BLaER1 treated with 17β-estradiol and CSF1 and Interleukin-3, amounts not matched to agents 10 nM and 100 nM (cell line): ENCODE measurements at regions not wholly inside any gene's neighbourhood (a gene's known extent, or its start where the extent isn't known, plus 50 kb on each side); places are given as distances from the start of the nearest gene placed in this dataset.

Experiments
- H3K27ac ChIP-seq, 11 experiments: shearing (Covaris generic); formaldehyde crosslinking; 2 replicates each; pipeline ENCODE4 v1.8.1; 2022
- H3K27me3 ChIP-seq, 11 experiments: shearing (Covaris generic); formaldehyde crosslinking; 2 replicates each; pipeline ENCODE4 v1.8.1; 2022
- H3K36me3 ChIP-seq, 11 experiments: shearing (Covaris generic); formaldehyde crosslinking; 2 replicates each; pipeline ENCODE4 v1.8.1; 2022
- H3K4me1 ChIP-seq, 10 experiments: shearing (Covaris generic); formaldehyde crosslinking; 2 replicates each; pipeline ENCODE4 v1.8.1; 2022
- H3K4me2 ChIP-seq, 11 experiments: shearing (Covaris generic); formaldehyde crosslinking; 2 replicates each; pipeline ENCODE4 v1.8.1; 2022
- H3K4me3 ChIP-seq, 10 experiments: shearing (Covaris generic); formaldehyde crosslinking; 2 replicates each; pipeline ENCODE4 v1.8.1; 2022
- H3K9ac ChIP-seq, 11 experiments: shearing (Covaris generic); formaldehyde crosslinking; 2 replicates each; pipeline ENCODE4 v1.8.1; 2022
- H3K9me3 ChIP-seq, 11 experiments: shearing (Covaris generic); formaldehyde crosslinking; replicated peaks in 1 of 11; 2 replicates each; pipeline ENCODE4 v1.8.1; 2022
- H4K20me1 ChIP-seq, 11 experiments: shearing (Covaris generic); formaldehyde crosslinking; 2 replicates each; pipeline ENCODE4 v1.8.1; 2022
- Cebpa-rat ChIP-seq, 11 experiments: shearing (Covaris generic); IDR thresholded peaks; 2 replicates each; pipeline ENCODE4 v1.8.1; 2022

- peaks cover 0 to 56% (median 18%) of the 10 kb centered on the region in 10 experiments; a peak in 13 of 20 replicates for H3K4me1 ChIP-seq
- H4K20me1 ChIP-seq, result no peaks in the 10 kb centered on the region
- H3K36me3 ChIP-seq, result no peaks in the 10 kb centered on the region
- no peak overlapping the region for H3K4me3 ChIP-seq
- H3K4me2 ChIP-seq, result peak overlapping the region in 3 of 11 experiments; percentile 24 to 39 (median 26); a peak in 4 of 22 replicates
- TF ChIP-seq Cebpa-rat (IDR thresholded peaks at IDR 0.05), result no peak
- no peak overlapping the region for H3K27ac ChIP-seq
- no peak overlapping the region for H3K9ac ChIP-seq
- H3K27me3 ChIP-seq, result no peaks in the 10 kb centered on the region
- peaks cover 0 to 20% (median 3%) of the 10 kb centered on the region in 11 experiments; a peak in 9 of 22 replicates for H3K9me3 ChIP-seq
Measured at GRCh38 chr18:76568731-76569130, 73.7 kb upstream of the ZNF516 start.

GRCh38 chr18:76567835-76568445 is 72.9 kb upstream of the ZNF516 start:
- TF ChIP-seq Cebpa-rat (IDR thresholded peaks at IDR 0.05), result no peak
- H3K4me2 ChIP-seq, result peak overlapping the region in 1 of 11 experiments; percentile 24; a peak in 1 of 22 replicates
- H3K27me3 ChIP-seq, result no peaks in the 10 kb centered on the region
- no peaks in the 10 kb centered on the region for H3K36me3 ChIP-seq
- H3K27ac ChIP-seq, result peak overlapping the region in 2 of 11 experiments; percentile 27 to 32; a peak in 1 of 22 replicates
- H3K4me3 ChIP-seq, result no peak overlapping the region
- peaks cover 0 to 48% (median 18%) of the 10 kb centered on the region in 10 experiments; a peak in 13 of 20 replicates for H3K4me1 ChIP-seq
- no peaks in the 10 kb centered on the region for H4K20me1 ChIP-seq
- no peak overlapping the region for H3K9ac ChIP-seq
- H3K9me3 ChIP-seq, result peaks cover 0 to 28% (median 10%) of the 10 kb centered on the region in 11 experiments; a peak in 11 of 22 replicates

GRCh38 chr18:76566987-76567386 is 71.9 kb upstream of the ZNF516 start:
- Histone ChIP-seq H3K4me1 (peaks cover 0 to 46% (median 18%) of the 10 kb centered on the region in 10 experiments; a peak in 13 of 20 replicates), H3K27ac (peak overlapping the region in 4 of 11 experiments; percentile 7 to 49 (median 26); a peak in 3 of 22 replicates), H3K9ac (no peak overlapping the region), H3K9me3 (peaks cover 0 to 37% (median 11%) of the 10 kb centered on the region in 11 experiments; a peak in 12 of 22 replicates), H3K4me2 (no peak overlapping the region; a peak in 1 of 22 replicates), H3K36me3 (no peaks in the 10 kb centered on the region), H3K4me3 (no peak overlapping the region), H4K20me1 (no peaks in the 10 kb centered on the region), H3K27me3 (no peaks in the 10 kb centered on the region)
- no peak for TF ChIP-seq Cebpa-rat (IDR thresholded peaks at IDR 0.05)

- H3K36me3 ChIP-seq, result no peaks in the 10 kb centered on the region
- H3K4me3 ChIP-seq, result no peak overlapping the region
- H3K9ac ChIP-seq, result no peak overlapping the region
- H3K27ac ChIP-seq, result peak overlapping the region in 5 of 11 experiments; percentile 3 to 43 (median 17); a peak in 3 of 22 replicates
- peaks cover 0 to 37% (median 11%) of the 10 kb centered on the region in 11 experiments; a peak in 12 of 22 replicates for H3K9me3 ChIP-seq
- H3K4me1 ChIP-seq, result peaks cover 0 to 46% (median 18%) of the 10 kb centered on the region in 10 experiments; a peak in 13 of 20 replicates
- no peaks in the 10 kb centered on the region for H3K27me3 ChIP-seq
- H3K4me2 ChIP-seq, result peak overlapping the region in 7 of 11 experiments; percentile 6 to 53 (median 45); a peak in 14 of 22 replicates
- no peaks in the 10 kb centered on the region for H4K20me1 ChIP-seq
- peak; percentile 49 to 89 (median 63); a peak in 17 of 22 replicates for TF ChIP-seq Cebpa-rat (IDR thresholded peaks at IDR 0.05)
Measured at GRCh38 chr18:76565238-76566173, 70.5 kb upstream of the ZNF516 start.

GRCh38 chr18:76564655-76565237 is 69.7 kb upstream of the ZNF516 start:
- H3K4me1 ChIP-seq, result peaks cover 0 to 46% (median 18%) of the 10 kb centered on the region in 10 experiments; a peak in 14 of 20 replicates
- H3K4me3 ChIP-seq, result no peak overlapping the region
- H3K36me3 ChIP-seq, result no peaks in the 10 kb centered on the region
- H3K27me3 ChIP-seq, result no peaks in the 10 kb centered on the region
- H3K9me3 ChIP-seq, result peaks cover 0 to 37% (median 11%) of the 10 kb centered on the region in 11 experiments; a peak in 12 of 22 replicates
- no peaks in the 10 kb centered on the region for H4K20me1 ChIP-seq
- no peak for TF ChIP-seq Cebpa-rat (IDR thresholded peaks at IDR 0.05)
- H3K4me2 ChIP-seq, result peak overlapping the region in 6 of 11 experiments; percentile 31 to 53 (median 45); a peak in 9 of 22 replicates
- no peak overlapping the region for H3K9ac ChIP-seq
- H3K27ac ChIP-seq, result peak overlapping the region in 3 of 11 experiments; percentile 17 to 30 (median 23); a peak in 3 of 22 replicates

- peak overlapping the region in 4 of 11 experiments; percentile 38 to 53 (median 46); a peak in 7 of 22 replicates for H3K4me2 ChIP-seq
- H3K9me3 ChIP-seq, result peaks cover 0 to 37% (median 11%) of the 10 kb centered on the region in 11 experiments; a peak in 12 of 22 replicates
- H3K4me3 ChIP-seq, result no peak overlapping the region
- peaks cover 0 to 49% (median 18%) of the 10 kb centered on the region in 10 experiments; a peak in 16 of 20 replicates for H3K4me1 ChIP-seq
- H4K20me1 ChIP-seq, result no peaks in the 10 kb centered on the region
- no peak overlapping the region for H3K9ac ChIP-seq
- no peak for TF ChIP-seq Cebpa-rat (IDR thresholded peaks at IDR 0.05)
- no peaks in the 10 kb centered on the region for H3K27me3 ChIP-seq
- peak overlapping the region in 1 of 11 experiments; percentile 30; a peak in 1 of 22 replicates for H3K27ac ChIP-seq
- no peaks in the 10 kb centered on the region for H3K36me3 ChIP-seq
Measured at GRCh38 chr18:76564117-76564516, 69.1 kb upstream of the ZNF516 start.

GRCh38 chr18:76562286-76563122 is 67.5 kb upstream of the ZNF516 start:
- Histone ChIP-seq H3K9ac (no peak overlapping the region), H3K4me3 (no peak overlapping the region), H3K27ac (no peak overlapping the region), H3K4me1 (peaks cover 0 to 51% (median 18%) of the 10 kb centered on the region in 10 experiments; a peak in 16 of 20 replicates), H3K9me3 (peaks cover 0 to 37% (median 11%) of the 10 kb centered on the region in 11 experiments; a peak in 12 of 22 replicates), H3K27me3 (no peaks in the 10 kb centered on the region), H3K36me3 (no peaks in the 10 kb centered on the region), H4K20me1 (no peaks in the 10 kb centered on the region), H3K4me2 (no peak overlapping the region)
- TF ChIP-seq Cebpa-rat (IDR thresholded peaks at IDR 0.05), result no peak
